ENCODE measurements at regions not wholly inside any gene's neighbourhood (a gene's known extent, or its start where the extent isn't known, plus 50 kb on each side); places are given as distances from the start of the nearest gene placed in this dataset.

GRCh38 chr3:21138085-21138484 lies 612.9 kb downstream of the ZNF385D start:
- Mint-ChIP-seq H3K9me3 (ENCODE audit: unreplicated experiment) (no peaks in the 10 kb centered on the region), H3K36me3 (ENCODE audit: unreplicated experiment) (no peaks in the 10 kb centered on the region), H3K27ac (ENCODE audit: unreplicated experiment) (no peak overlapping the region), H3K27me3 (ENCODE audit: unreplicated experiment) (no peaks in the 10 kb centered on the region), H3K4me1 (ENCODE audit: unreplicated experiment) (no peaks in the 10 kb centered on the region), H3K4me3 (ENCODE audit: unreplicated experiment) (no peak overlapping the region)
- TF ChIP-seq, protein P1, sequence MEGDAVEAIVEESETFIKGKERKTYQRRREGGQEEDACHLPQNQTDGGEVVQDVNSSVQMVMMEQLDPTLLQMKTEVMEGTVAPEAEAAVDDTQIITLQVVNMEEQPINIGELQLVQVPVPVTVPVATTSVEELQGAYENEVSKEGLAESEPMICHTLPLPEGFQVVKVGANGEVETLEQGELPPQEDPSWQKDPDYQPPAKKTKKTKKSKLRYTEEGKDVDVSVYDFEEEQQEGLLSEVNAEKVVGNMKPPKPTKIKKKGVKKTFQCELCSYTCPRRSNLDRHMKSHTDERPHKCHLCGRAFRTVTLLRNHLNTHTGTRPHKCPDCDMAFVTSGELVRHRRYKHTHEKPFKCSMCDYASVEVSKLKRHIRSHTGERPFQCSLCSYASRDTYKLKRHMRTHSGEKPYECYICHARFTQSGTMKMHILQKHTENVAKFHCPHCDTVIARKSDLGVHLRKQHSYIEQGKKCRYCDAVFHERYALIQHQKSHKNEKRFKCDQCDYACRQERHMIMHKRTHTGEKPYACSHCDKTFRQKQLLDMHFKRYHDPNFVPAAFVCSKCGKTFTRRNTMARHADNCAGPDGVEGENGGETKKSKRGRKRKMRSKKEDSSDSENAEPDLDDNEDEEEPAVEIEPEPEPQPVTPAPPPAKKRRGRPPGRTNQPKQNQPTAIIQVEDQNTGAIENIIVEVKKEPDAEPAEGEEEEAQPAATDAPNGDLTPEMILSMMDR (IDR thresholded peaks at IDR 0.05), result no peak
- no peak for DNase-seq (ENCODE audit: extremely low spot score, unreplicated experiment)

- peaks cover 6% of the 10 kb centered on the region for H3K9me3 Mint-ChIP-seq (ENCODE audit: unreplicated experiment)
- H3K27me3 Mint-ChIP-seq (ENCODE audit: unreplicated experiment), result no peaks in the 10 kb centered on the region
- TF ChIP-seq, protein P1 (IDR thresholded peaks at IDR 0.05), result no peak
- no peak overlapping the region for H3K4me3 Mint-ChIP-seq (ENCODE audit: unreplicated experiment)
- no peaks in the 10 kb centered on the region for H3K36me3 Mint-ChIP-seq (ENCODE audit: unreplicated experiment)
- no peaks in the 10 kb centered on the region for H3K4me1 Mint-ChIP-seq (ENCODE audit: unreplicated experiment)
- no peak overlapping the region for H3K27ac Mint-ChIP-seq (ENCODE audit: unreplicated experiment)
- no peak for DNase-seq (ENCODE audit: extremely low spot score, unreplicated experiment)
Observed at GRCh38 chr3:21132896-21133295, 618.1 kb downstream of the ZNF385D start.

DNA sequence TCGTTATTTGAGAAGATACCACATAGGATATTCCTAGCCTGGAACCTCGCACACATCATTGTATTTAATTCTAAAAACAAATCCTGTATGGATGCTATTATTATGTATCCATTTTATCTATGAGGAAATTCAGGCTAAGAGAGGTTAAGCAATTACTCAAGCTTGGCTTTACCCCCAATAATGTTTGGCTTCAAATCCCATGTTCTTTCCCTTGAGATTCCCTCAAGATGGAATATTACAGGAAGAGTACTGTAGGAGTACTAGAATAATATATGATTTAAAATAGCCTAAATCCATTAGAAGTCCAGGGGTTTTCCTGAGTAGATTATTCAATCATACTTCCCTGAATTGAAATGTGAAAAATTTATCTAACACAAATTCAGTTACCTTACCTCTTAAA lies 630.2 kb downstream of the ZNF385D start:
- DNase-seq (ENCODE audit: extremely low spot score, unreplicated experiment), result no peak
- Mint-ChIP-seq H3K4me1 (ENCODE audit: unreplicated experiment) (no peaks in the 10 kb centered on the region), H3K36me3 (ENCODE audit: unreplicated experiment) (no peaks in the 10 kb centered on the region), H3K9me3 (ENCODE audit: unreplicated experiment) (peaks cover 4% of the 10 kb centered on the region), H3K27me3 (ENCODE audit: unreplicated experiment) (no peaks in the 10 kb centered on the region), H3K4me3 (ENCODE audit: unreplicated experiment) (no peak overlapping the region), H3K27ac (ENCODE audit: unreplicated experiment) (no peak overlapping the region)
- TF ChIP-seq, protein P1 (IDR thresholded peaks at IDR 0.05), result no peak

- Mint-ChIP-seq H3K27me3 (ENCODE audit: unreplicated experiment) (no peaks in the 10 kb centered on the region), H3K4me1 (ENCODE audit: unreplicated experiment) (no peaks in the 10 kb centered on the region), H3K9me3 (ENCODE audit: unreplicated experiment) (peaks cover 24% of the 10 kb centered on the region), H3K36me3 (ENCODE audit: unreplicated experiment) (no peaks in the 10 kb centered on the region), H3K4me3 (ENCODE audit: unreplicated experiment) (no peak overlapping the region), H3K27ac (ENCODE audit: unreplicated experiment) (no peak overlapping the region)
- DNase-seq (ENCODE audit: extremely low spot score, unreplicated experiment), result no peak
- TF ChIP-seq, protein P1 (IDR thresholded peaks at IDR 0.05), result no peak
Observed at GRCh38 chr3:21117370-21117769, 633.6 kb downstream of the ZNF385D start.

GRCh38 chr3:21109056-21109455 lies 642.0 kb downstream of the ZNF385D start:
- Mint-ChIP-seq H3K36me3 (ENCODE audit: unreplicated experiment) (no peaks in the 10 kb centered on the region), H3K4me3 (ENCODE audit: unreplicated experiment) (no peak overlapping the region), H3K27me3 (ENCODE audit: unreplicated experiment) (no peaks in the 10 kb centered on the region), H3K9me3 (ENCODE audit: unreplicated experiment) (peaks cover 15% of the 10 kb centered on the region), H3K4me1 (ENCODE audit: unreplicated experiment) (no peaks in the 10 kb centered on the region), H3K27ac (ENCODE audit: unreplicated experiment) (no peak overlapping the region)
- no peak for DNase-seq (ENCODE audit: extremely low spot score, unreplicated experiment)
- TF ChIP-seq, protein P1 (IDR thresholded peaks at IDR 0.05), result no peak

All from osteocyte (in vitro differentiated cells).